HG02642 (cell line): ENCODE measurements at regions not wholly inside any gene's neighbourhood (a gene's known extent, or its start where the extent isn't known, plus 50 kb on each side); places are given as distances from the start of the nearest gene placed in this dataset.
"Not testable (repeated sequence)": the region's sequence is repeated elsewhere in the genome, so short reads cannot be mapped to it uniquely, and the experiment has no call there.

Source experiments
- ATAC-seq: cut with Tn5 transposase; IDR thresholded peaks from one replicate; pipeline ENCODE4 v1.9.1; 2021; ENCODE audit warnings: mild to moderate bottlenecking; ENCODE audit not compliant: unreplicated experiment, poor library complexity

DNA sequence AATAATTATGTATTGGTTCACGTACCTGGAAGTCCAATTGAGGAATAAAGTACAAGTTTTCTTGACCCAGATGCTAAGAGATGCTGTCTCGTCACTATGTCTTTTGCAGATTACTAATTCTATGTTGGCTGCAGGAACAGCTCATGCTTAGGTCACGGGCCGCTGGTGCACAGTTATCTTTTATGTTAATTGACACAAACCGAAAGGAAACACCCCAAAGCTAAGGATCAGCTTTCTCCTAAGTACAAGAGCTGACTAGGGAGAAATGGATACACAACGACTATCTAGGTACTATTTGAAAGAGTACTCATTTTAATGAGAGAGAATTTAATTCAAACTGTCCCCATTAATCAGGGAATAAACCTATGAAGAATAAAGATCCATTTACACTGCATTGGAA is 217.7 kb upstream of the SLC35G4 start:
- no peak for ATAC-seq

- ATAC-seq = no peak
These were observed 220.4 kb upstream of the SLC35G4 start for GRCh38 chr18:11388755-11389680.

DNA sequence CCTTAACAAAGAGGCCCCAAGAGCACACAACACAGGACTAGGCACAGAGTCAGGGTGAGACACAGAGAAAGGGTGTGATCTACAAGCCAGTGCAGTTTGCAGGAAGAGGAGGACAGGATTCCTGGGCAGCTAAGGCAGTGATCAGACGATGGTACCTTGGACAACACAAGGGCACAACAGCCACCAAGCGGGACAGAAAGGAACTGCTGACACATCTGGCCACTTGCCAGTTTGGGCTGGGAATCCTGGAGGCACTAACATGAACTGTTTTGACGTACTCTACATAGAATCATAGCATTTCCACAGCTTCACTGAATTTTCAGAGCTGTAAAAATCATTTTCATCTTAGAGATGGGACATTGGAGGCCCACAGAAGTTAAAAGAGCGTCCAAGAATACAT is 221.5 kb upstream of the SLC35G4 start:
- ATAC-seq = no peak

DNA sequence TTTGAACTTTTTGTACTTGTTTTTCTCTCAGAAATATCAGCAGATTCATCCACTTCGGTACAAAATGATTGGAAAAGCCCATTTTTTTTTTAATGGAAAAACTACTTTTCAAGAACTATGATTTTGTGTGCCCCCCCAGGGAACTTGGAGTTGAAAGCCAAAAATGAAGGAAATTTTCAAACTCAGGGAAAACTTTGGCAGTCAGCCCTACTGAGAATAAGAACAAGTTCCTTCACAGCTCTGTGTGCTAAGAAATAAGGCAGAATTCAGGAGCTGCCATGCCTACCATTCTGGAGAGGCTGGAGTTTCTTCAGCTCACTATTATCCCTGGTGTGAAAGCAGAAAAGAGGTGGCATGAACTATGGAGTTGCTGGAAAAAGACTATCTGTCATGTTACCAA is 226.0 kb upstream of the SLC35G4 start:
- ATAC-seq = no peak

DNA sequence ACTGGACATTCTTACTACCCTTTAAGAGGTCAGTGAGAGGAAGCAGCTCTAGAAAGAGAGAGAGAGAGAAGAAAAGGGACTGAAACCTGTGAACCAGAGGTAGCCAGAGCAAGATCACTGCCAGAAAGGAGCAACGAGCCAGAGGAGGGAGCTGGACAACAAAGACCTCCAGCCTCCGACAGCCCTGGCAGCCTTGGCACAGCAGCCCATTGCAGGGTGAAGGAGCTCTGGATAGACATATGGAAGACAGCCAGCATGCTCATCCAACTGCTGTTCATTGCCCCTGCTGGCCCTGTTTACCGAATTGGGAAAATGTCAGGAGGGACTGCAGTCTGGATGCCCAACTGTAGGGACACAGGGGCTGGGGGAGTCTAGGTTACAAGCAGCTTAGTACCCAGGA is 228.4 kb upstream of the SLC35G4 start:
- no peak for ATAC-seq

DNA sequence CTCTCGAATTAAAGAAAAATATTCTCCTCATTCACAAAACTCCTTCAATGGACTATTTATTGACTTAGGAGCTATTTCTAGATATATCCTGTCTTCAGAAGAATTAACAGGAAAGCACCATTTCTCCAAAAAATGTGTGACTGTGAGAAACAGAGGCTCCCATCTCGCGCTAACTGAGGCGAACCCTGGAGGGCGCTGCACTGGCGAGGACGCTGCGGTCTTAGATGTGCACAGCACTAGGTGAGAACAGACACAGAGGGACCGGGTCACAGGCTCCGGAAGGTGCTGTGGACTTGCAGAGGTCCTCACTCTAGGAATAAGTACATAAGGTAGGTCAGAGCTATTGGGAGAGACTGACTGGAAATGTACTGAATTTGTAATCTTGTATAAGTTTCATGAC is 229.7 kb upstream of the SLC35G4 start:
- no peak for ATAC-seq

DNA sequence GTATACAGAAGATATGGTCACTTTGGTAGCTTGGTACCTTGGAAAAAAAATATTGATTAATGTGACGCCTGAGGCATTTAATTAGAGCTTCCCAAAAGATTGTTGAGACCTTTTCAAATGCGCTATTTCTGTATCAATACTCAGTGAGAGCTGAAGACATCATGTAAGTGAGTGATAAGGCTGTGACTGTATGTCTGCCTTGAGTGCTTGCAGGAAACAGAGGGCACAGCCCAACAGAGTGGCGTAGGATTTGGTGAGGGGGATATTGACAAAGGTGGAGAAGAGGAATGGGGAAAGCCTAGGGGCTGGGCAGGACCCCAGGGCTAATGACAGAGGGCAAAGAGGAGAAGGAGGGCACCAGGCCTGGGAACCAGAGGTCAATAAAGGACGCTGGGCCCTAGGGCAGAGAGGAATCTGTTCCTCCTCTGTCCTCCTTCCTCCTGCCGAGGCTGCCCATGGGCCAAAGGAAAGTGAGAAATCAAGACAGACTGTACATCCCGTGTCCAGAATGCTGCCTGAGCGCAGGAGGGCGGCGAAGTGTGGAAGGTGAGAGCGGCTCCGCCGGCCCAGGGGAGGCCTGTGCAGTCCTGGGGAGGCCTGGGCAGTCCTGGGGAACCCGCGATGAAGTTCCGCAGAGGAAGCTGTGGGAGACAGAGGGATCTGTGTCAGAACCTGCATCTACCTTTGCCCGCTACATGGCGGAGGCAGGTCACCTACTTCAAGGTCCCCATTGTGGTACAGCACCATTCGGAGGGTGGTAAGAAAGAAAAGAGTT is 228.6 kb upstream of the PIEZO2 start:
- no peak for ATAC-seq

- ATAC-seq = no peak
These were observed 222.8 kb upstream of the PIEZO2 start for GRCh38 chr18:11372163-11372562.

GRCh38 chr18:11369556-11369955 is 220.2 kb upstream of the PIEZO2 start:
- ATAC-seq = no peak

DNA sequence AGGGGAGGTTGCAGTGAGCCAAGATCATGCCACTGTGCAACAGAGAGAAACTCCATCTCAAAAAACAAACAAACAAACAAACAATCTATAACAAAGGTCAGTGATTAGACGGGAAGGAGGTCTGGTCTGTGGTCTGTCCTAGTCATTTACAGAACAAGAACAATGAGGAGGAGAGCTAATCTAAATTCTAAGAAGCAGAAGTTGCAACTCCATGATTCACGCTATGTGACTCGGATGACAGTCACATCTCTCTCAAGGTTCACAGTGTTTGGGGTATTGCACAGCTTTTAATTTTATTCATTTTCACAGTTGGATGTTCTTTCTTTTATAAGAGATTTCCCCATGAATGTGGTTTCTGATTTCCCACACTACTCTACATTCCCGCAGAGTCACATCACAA is 218.7 kb upstream of the PIEZO2 start:
- ATAC-seq = no peak

- ATAC-seq = no peak
These were observed 218.0 kb upstream of the PIEZO2 start for GRCh38 chr18:11367351-11367750.

DNA sequence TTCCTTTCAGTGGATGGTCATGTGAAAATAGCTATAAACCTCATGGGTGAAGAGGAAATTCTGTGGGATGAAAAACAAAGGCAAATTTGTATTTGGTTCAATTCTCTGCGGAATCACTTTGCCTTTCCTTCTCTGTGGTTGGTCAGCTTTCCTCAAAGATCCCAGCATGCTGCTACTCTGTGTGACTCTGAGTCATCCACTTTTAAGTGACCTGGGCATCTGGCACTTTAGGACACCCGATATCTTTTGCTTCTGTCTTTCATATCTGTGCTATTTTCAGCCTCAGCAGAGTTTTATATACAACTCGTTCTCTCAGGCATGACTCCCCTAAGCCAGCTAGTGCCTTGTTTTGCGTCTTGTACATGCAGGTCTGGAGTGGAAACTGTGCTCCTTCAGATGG is 217.0 kb upstream of the PIEZO2 start:
- ATAC-seq = no peak

- no peak for ATAC-seq
These were observed 213.5 kb upstream of the PIEZO2 start for GRCh38 chr18:11362856-11363255.

DNA sequence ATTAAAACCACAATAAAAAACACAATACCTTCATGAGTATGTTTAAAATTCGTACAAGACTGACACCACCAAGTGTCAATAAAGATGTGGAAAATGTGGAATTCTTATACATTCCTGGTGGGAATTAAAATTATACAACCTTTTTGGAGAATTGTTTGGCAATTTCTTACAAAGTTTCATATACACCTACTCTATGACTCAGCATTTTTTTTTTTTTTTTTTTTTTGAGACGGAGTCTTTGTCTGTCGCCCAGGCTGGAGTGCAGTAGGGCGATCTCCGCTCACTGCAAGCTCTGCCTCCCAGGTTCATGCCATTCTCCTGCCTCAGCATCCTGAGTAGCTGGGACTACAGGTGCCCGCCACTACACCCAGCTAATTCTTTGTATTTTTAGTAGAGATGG is 212.5 kb upstream of the PIEZO2 start:
- not testable (repeated sequence) for ATAC-seq

DNA sequence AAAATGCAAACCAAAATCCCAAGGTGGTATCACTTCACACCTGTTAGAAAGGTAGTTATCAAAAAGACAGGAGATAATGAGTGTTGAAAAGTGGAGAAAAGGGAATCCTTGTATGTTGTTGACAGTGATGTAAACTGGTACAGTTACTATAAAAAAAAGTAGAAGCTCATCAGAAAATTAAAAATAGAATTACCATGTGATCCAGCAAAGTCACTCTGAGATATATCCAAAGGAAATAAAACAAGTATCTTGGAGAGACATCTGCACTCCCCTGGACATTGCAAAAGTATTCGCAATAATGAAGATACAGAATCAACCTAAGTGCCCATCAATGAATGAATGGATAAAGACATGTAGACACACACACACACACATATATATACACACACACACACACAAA is 208.3 kb upstream of the PIEZO2 start:
- no peak for ATAC-seq

DNA sequence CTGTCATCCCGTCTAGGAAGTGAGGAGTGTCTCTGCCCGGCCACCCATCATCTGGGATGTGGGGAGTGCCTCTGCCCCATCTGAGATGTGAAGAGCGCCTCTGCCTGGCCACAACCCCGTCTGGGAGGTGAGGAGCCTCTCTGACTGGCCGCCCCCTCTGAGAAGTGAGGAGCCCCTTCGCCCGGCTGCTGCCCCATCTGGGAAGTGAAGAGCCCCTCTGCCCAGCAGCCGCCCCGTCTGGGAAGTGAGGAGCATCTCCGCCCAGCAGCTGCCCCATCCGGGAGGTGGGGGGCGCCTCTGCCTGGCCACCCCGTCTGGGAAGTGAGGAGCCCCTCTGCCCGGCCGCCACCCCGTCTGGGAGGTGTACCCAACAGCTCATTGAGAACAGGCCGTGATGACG is 195.2 kb upstream of the PIEZO2 start:
- ATAC-seq = not testable (repeated sequence)

DNA sequence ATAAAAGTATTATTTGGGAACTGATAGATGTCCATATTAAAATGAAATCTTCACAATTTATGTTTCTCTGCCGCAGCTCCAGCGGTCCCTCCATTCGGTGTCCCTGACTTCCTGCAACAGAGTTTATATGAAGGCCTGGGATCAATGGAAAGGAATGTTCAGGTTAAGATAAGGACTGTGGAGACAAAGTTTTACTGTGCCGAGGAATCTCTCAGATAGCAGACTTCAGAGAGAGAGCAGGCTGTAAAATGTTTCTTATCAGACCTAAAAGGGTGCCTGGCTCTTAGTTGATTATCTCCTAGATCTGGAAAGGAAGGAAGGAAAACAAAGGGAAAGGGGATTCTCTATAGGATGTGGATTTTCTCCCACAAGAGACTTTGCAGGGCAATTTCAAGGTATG is 193.7 kb upstream of the PIEZO2 start:
- no peak for ATAC-seq

DNA sequence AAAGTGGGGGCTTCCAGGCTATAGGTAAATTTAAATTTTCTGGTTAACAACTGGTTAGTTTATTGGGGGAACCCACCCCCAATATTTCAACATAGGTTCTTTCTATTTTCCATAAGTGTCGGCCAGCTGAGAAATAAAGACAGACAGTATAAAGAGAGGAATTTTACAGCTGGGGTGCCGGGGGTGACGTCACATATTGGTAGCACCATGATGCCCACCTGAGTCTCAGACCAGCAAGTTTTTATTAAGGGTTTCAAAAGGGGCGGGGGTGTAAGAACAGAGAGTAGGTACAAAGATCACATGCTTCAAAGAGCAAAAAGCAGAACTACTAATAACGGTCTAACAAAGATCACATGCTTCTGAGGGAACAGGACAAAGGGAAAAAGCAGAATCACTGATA is 192.7 kb upstream of the PIEZO2 start:
- not testable (repeated sequence) for ATAC-seq

- no peak for ATAC-seq
These were observed 189.9 kb upstream of the PIEZO2 start for GRCh38 chr18:11339188-11339775.

DNA sequence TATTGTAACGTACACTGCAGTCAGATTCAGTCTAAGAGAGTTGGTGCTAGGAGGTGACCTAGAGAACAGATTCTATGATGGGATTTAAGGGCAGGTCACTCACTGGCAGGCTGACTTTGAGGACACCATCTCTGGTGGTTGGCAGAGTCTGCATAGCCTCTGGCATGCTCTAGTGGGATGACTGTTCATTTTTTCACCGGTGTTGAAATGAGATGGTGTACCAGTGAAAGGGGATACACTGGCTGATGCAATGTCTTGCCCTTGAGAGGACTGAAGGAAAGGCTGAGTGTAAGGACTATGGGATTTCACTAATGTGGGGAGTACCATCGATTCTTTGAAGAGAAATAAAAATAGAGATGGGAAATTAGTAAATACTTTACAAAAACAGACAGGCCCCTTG is 186.9 kb upstream of the PIEZO2 start:
- ATAC-seq = no peak

DNA sequence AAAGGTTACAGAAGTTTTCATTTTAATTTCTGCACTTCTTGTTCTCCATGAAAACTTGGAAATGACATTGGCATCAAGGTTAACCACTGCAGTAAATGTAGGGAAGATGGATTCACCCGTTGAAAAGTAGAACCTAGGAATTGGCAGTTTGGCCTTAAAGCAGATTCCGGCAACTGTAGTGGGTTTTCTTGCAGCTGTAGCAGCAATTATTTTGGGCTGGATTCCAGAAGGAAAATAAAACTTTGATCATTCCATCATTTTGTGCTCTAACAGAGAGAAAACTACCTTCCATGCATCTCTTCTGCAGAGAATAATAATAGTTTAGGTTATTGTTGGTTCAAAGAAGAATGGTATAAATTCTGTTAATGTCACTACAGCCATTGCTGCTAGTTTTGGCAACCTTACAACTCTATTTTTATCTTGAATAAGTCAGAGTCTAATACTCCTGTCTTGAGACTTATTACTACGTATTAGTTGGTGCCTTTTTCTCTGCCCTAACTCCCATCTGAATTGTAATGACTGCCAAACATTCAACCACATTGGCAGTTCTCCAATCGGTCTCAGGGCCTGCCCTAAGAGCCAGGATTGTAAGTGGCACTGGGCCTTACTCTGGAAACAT is 178.1 kb upstream of the PIEZO2 start:
- ATAC-seq = no peak
